Activated T-helper 2 cell treated with anti-CD3 and anti-CD28 coated beads, Interferon-gamma antibody, Interleukin-2, Interleukin-4, amounts not matched to agents 10 μg/mL and 5 μg/mL and 100 μg/mL, durations not matched to agents 14 hours and 24 hours and 36 hours (primary cell): ENCODE measurements at regions not wholly inside any gene's neighbourhood (a gene's known extent, or its start where the extent isn't known, plus 50 kb on each side); places are given as distances from the start of the nearest gene placed in this dataset.

Experiments used
- DNase-seq: peaks from one replicate; pipeline ENCODE4 v3.0.0; 2021; ENCODE audit warnings: low spot score
- H3K27ac Mint-ChIP-seq: one replicate; pipeline ENCODE4 v1.8.0; 2021; ENCODE audit warnings: mixed read lengths
- H3K27me3 Mint-ChIP-seq: one replicate; pipeline ENCODE4 v1.8.0; 2021; ENCODE audit warnings: low read depth, mixed read lengths
- H3K36me3 Mint-ChIP-seq: one replicate; pipeline ENCODE4 v1.8.0; 2021; ENCODE audit warnings: low read depth, mixed read lengths
- H3K4me1 Mint-ChIP-seq: one replicate; pipeline ENCODE4 v1.8.0; 2021; ENCODE audit warnings: low read depth, mixed read lengths
- H3K4me3 Mint-ChIP-seq: one replicate; pipeline ENCODE4 v1.8.0; 2021; ENCODE audit warnings: low read depth, mild to moderate bottlenecking, moderate library complexity, mixed read lengths
- H3K9me3 Mint-ChIP-seq: one replicate; pipeline ENCODE4 v1.8.0; 2021; ENCODE audit warnings: mixed read lengths
- intact Hi-C: fragments of 100-400 bp; cut with micrococcal nuclease; formaldehyde crosslinking; loops from one replicate; pipeline ENCODE4 v1.15.1; 2023

GRCh38 chr3:182239316-182239715, 527.6 kb downstream of the SOX2 start:
- Mint-ChIP-seq H3K4me1 (no peaks in the 10 kb centered on the region), H3K27ac (no peak overlapping the region), H3K9me3 (no peaks in the 10 kb centered on the region), H3K36me3 (no peaks in the 10 kb centered on the region), H3K4me3 (no peak overlapping the region), H3K27me3 (no peaks in the 10 kb centered on the region)
- intact Hi-C loops, result no loop called here
- no peak for DNase-seq

GRCh38 chr3:182240474-182240873, 528.7 kb downstream of the SOX2 start:
- no peaks in the 10 kb centered on the region for H3K27me3 Mint-ChIP-seq
- DNase-seq, result no peak
- H3K27ac Mint-ChIP-seq, result no peak overlapping the region
- H3K36me3 Mint-ChIP-seq, result no peaks in the 10 kb centered on the region
- intact Hi-C loops, result no loop called here
- no peaks in the 10 kb centered on the region for H3K9me3 Mint-ChIP-seq
- H3K4me3 Mint-ChIP-seq, result no peak overlapping the region
- no peaks in the 10 kb centered on the region for H3K4me1 Mint-ChIP-seq

GRCh38 chr3:182241196-182241765, 529.6 kb downstream of the SOX2 start:
- Mint-ChIP-seq H3K36me3 (no peaks in the 10 kb centered on the region), H3K4me1 (no peaks in the 10 kb centered on the region), H3K9me3 (no peaks in the 10 kb centered on the region), H3K4me3 (no peak overlapping the region), H3K27me3 (no peaks in the 10 kb centered on the region), H3K27ac (no peak overlapping the region)
- no peak for DNase-seq
- intact Hi-C loops, result no loop called here

- no peak for DNase-seq
- no peak overlapping the region for H3K27ac Mint-ChIP-seq
- no peaks in the 10 kb centered on the region for H3K36me3 Mint-ChIP-seq
- no peaks in the 10 kb centered on the region for H3K9me3 Mint-ChIP-seq
- no peak overlapping the region for H3K4me3 Mint-ChIP-seq
- no peaks in the 10 kb centered on the region for H3K27me3 Mint-ChIP-seq
- H3K4me1 Mint-ChIP-seq, result no peaks in the 10 kb centered on the region
- intact Hi-C loops, result no loop called here
Measured at GRCh38 chr3:182241766-182242488, 530.2 kb downstream of the SOX2 start.

- intact Hi-C loops, result no loop called here
- no peak for DNase-seq
- no peaks in the 10 kb centered on the region for H3K9me3 Mint-ChIP-seq
- H3K4me1 Mint-ChIP-seq, result no peaks in the 10 kb centered on the region
- no peaks in the 10 kb centered on the region for H3K27me3 Mint-ChIP-seq
- H3K4me3 Mint-ChIP-seq, result no peak overlapping the region
- no peak overlapping the region for H3K27ac Mint-ChIP-seq
- no peaks in the 10 kb centered on the region for H3K36me3 Mint-ChIP-seq
Measured at GRCh38 chr3:182242489-182242942, 530.8 kb downstream of the SOX2 start.

GRCh38 chr3:182243625-182244024, 531.9 kb downstream of the SOX2 start:
- H3K4me3 Mint-ChIP-seq, result no peak overlapping the region

GRCh38 chr3:182244222-182244971, 532.7 kb downstream of the SOX2 start:
- H3K27ac Mint-ChIP-seq, result no peak overlapping the region
- intact Hi-C loops, result no loop called here
- no peaks in the 10 kb centered on the region for H3K27me3 Mint-ChIP-seq
- no peak overlapping the region for H3K4me3 Mint-ChIP-seq
- H3K9me3 Mint-ChIP-seq, result no peaks in the 10 kb centered on the region
- no peaks in the 10 kb centered on the region for H3K36me3 Mint-ChIP-seq
- H3K4me1 Mint-ChIP-seq, result no peaks in the 10 kb centered on the region
- no peak for DNase-seq

More at GRCh38 chr3:182243625-182244024, 531.9 kb downstream of the SOX2 start:
- Mint-ChIP-seq H3K27me3 (no peaks in the 10 kb centered on the region), H3K36me3 (no peaks in the 10 kb centered on the region), H3K9me3 (no peaks in the 10 kb centered on the region), H3K27ac (no peak overlapping the region), H3K4me1 (no peaks in the 10 kb centered on the region)
- DNase-seq, result no peak
- intact Hi-C loops, result no loop called here

GRCh38 chr3:182245059-182245458, 533.3 kb downstream of the SOX2 start:
- Mint-ChIP-seq H3K27me3 (no peaks in the 10 kb centered on the region), H3K36me3 (no peaks in the 10 kb centered on the region), H3K4me3 (no peak overlapping the region), H3K9me3 (no peaks in the 10 kb centered on the region), H3K4me1 (no peaks in the 10 kb centered on the region), H3K27ac (no peak overlapping the region)
- no peak for DNase-seq
- intact Hi-C loops, result no loop called here

- no peaks in the 10 kb centered on the region for H3K9me3 Mint-ChIP-seq
- no peaks in the 10 kb centered on the region for H3K4me1 Mint-ChIP-seq
- H3K36me3 Mint-ChIP-seq, result no peaks in the 10 kb centered on the region
- H3K27me3 Mint-ChIP-seq, result no peaks in the 10 kb centered on the region
- no peak for DNase-seq
- H3K4me3 Mint-ChIP-seq, result no peak overlapping the region
- intact Hi-C loops, result no loop called here
- no peak overlapping the region for H3K27ac Mint-ChIP-seq
Measured at GRCh38 chr3:182246870-182247269, 535.1 kb downstream of the SOX2 start.

- no peak overlapping the region for H3K27ac Mint-ChIP-seq
- H3K9me3 Mint-ChIP-seq, result no peaks in the 10 kb centered on the region
- H3K4me1 Mint-ChIP-seq, result no peaks in the 10 kb centered on the region
- H3K36me3 Mint-ChIP-seq, result no peaks in the 10 kb centered on the region
- no peak for DNase-seq
- H3K4me3 Mint-ChIP-seq, result no peak overlapping the region
- H3K27me3 Mint-ChIP-seq, result no peaks in the 10 kb centered on the region
- intact Hi-C loops, result loop anchor here (2.0 kb wide), 1 partner anchor 434 kb away; no protein-coding TSS in a partner anchor
Measured at GRCh38 chr3:182248349-182248880, 536.7 kb downstream of the SOX2 start.

- intact Hi-C loops, result no loop called here
- no peak for DNase-seq
- Mint-ChIP-seq H3K27ac (no peak overlapping the region), H3K36me3 (no peaks in the 10 kb centered on the region), H3K4me1 (no peaks in the 10 kb centered on the region), H3K27me3 (peaks cover 2% of the 10 kb centered on the region), H3K9me3 (no peaks in the 10 kb centered on the region), H3K4me3 (no peak overlapping the region)
Measured at GRCh38 chr3:182252802-182253201, 540.5 kb upstream of the ATP11B start.

GRCh38 chr3:182255158-182255557, 538.1 kb upstream of the ATP11B start:
- no peak overlapping the region for H3K27ac Mint-ChIP-seq
- no peaks in the 10 kb centered on the region for H3K4me1 Mint-ChIP-seq
- H3K27me3 Mint-ChIP-seq, result peaks cover 4% of the 10 kb centered on the region
- intact Hi-C loops, result no loop called here
- no peaks in the 10 kb centered on the region for H3K36me3 Mint-ChIP-seq
- no peak overlapping the region for H3K4me3 Mint-ChIP-seq
- no peak for DNase-seq
- H3K9me3 Mint-ChIP-seq, result no peaks in the 10 kb centered on the region

- DNase-seq, result no peak
- Mint-ChIP-seq H3K4me1 (no peaks in the 10 kb centered on the region), H3K36me3 (no peaks in the 10 kb centered on the region), H3K27me3 (peaks cover 4% of the 10 kb centered on the region), H3K27ac (no peak overlapping the region), H3K9me3 (no peaks in the 10 kb centered on the region), H3K4me3 (no peak overlapping the region)
- intact Hi-C loops, result no loop called here
Measured at GRCh38 chr3:182257361-182257760, 535.9 kb upstream of the ATP11B start.
